ENCODE measurements at regions not wholly inside any gene's neighbourhood (a gene's known extent, or its start where the extent isn't known, plus 50 kb on each side); places are given as distances from the start of the nearest gene placed in this dataset.

- TF ChIP-seq NRF1 (IDR thresholded peaks at IDR 0.05; ENCODE audit: low read depth, low read length) = no peak
- no peak overlapping the region for H3K9ac ChIP-seq
- no peak overlapping the region for H3K4me3 ChIP-seq (ENCODE audit: low read depth in 2 of 2, low read length in 1 of 2)
- DNase-seq = no peak
- H3K79me2 ChIP-seq (ENCODE audit: insufficient read depth) = no peaks in the 10 kb centered on the region
- no peaks in the 10 kb centered on the region for H3F3A ChIP-seq (replicated peaks; ENCODE audit: insufficient read depth)
- ChIA-PET POLR2A (no interaction called here), CTCF (interaction anchor here (0.8 to 2.1 kb wide), 5 partner anchors 9 to 291 kb away, joined by 3 to 7 read pairs (median 4); no protein-coding TSS in a partner anchor)
- no peak overlapping the region for H3K4me2 ChIP-seq
- no peaks in the 10 kb centered on the region for H3K36me3 ChIP-seq (replicated peaks in 1 of 2; ENCODE audit: control insufficient read depth in 1 of 2, insufficient read depth in 2 of 2, low read length in 1 of 2)
- no peaks in the 10 kb centered on the region for H3K9me2 ChIP-seq
- peaks cover 0 to 10% of the 10 kb centered on the region in 2 experiments; a peak in 2 of 4 replicates for H3K4me1 ChIP-seq (ENCODE audit: control insufficient read depth in 1 of 2, insufficient read depth in 2 of 2, low read depth in 1 of 2, low read length in 1 of 2)
- no peaks in the 10 kb centered on the region for H3K27me3 ChIP-seq (ENCODE audit: insufficient read depth)
- no peaks in the 10 kb centered on the region for H3K9me3 ChIP-seq
- H3K27ac ChIP-seq (ENCODE audit: low read depth in 2 of 2, low read length in 1 of 2) = no peak overlapping the region
- no peak overlapping the region for H2AFZ ChIP-seq (ENCODE audit: low read depth)
- no peaks in the 10 kb centered on the region for H4K20me1 ChIP-seq (ENCODE audit: insufficient read depth)
- 50% methylated on average over 4 of the region's 4 CpGs for WGBS (ENCODE audit: low lambda C conversion rate)
Measured at GRCh38 chr15:57780471-57780870, 74.0 kb downstream of the POLR2M start.

GRCh38 chr15:57782731-57783130 lies 76.2 kb downstream of the POLR2M start:
- H3K9me2 ChIP-seq = no peaks in the 10 kb centered on the region
- no peaks in the 10 kb centered on the region for H3F3A ChIP-seq (replicated peaks; ENCODE audit: insufficient read depth)
- no peak overlapping the region for H2AFZ ChIP-seq (ENCODE audit: low read depth)
- DNase-seq = no peak
- no peak overlapping the region for H3K4me3 ChIP-seq (ENCODE audit: low read depth in 2 of 2, low read length in 1 of 2)
- H3K9ac ChIP-seq = no peak overlapping the region
- H3K36me3 ChIP-seq (replicated peaks in 1 of 2; ENCODE audit: control insufficient read depth in 1 of 2, insufficient read depth in 2 of 2, low read length in 1 of 2) = no peaks in the 10 kb centered on the region
- no peak overlapping the region for H3K27ac ChIP-seq (ENCODE audit: low read depth in 2 of 2, low read length in 1 of 2)
- 39% methylated on average over 6 of the region's 6 CpGs for WGBS (ENCODE audit: low lambda C conversion rate)
- no peak for TF ChIP-seq IRF3 (IDR thresholded peaks at IDR 0.05; ENCODE audit: low read depth, low read length)
- TF ChIP-seq CTCF (IDR thresholded peaks at IDR 0.05) = no peak
- no peak for TF ChIP-seq GABPA (IDR thresholded peaks at IDR 0.05; ENCODE audit: low read depth)
- TF ChIP-seq MXI1 (IDR thresholded peaks at IDR 0.05; ENCODE audit: low read depth, low read length) = no peak
- no peak for TF ChIP-seq CHD2 (IDR thresholded peaks at IDR 0.05; ENCODE audit: low read length, partially characterized antibody)
- TF ChIP-seq EP300 (IDR thresholded peaks at IDR 0.05; ENCODE audit: borderline replicate concordance in 1 of 2, low read depth in 1 of 2, low read length in 1 of 2) = no peak
- TF ChIP-seq USF1 (IDR thresholded peaks at IDR 0.05; ENCODE audit: borderline replicate concordance, low read depth) = no peak
- TF ChIP-seq TAF1 (IDR thresholded peaks at IDR 0.05; ENCODE audit: borderline replicate concordance, low read depth, low read length) = no peak
- no peaks in the 10 kb centered on the region for H3K9me3 ChIP-seq
- no peaks in the 10 kb centered on the region for H4K20me1 ChIP-seq (ENCODE audit: insufficient read depth)
- CTCF ChIA-PET = interaction anchor here (0.5 to 1.9 kb wide), 5 partner anchors 16 to 180 kb away, joined by 3 to 6 read pairs (median 3); no protein-coding TSS in a partner anchor
- H3K79me2 ChIP-seq (ENCODE audit: insufficient read depth) = no peaks in the 10 kb centered on the region
- H3K4me1 ChIP-seq (ENCODE audit: control insufficient read depth in 1 of 2, insufficient read depth in 2 of 2, low read depth in 1 of 2, low read length in 1 of 2) = peaks cover 0 to 5% of the 10 kb centered on the region in 2 experiments; a peak in 2 of 4 replicates
- POLR2A ChIA-PET = no interaction called here
- H3K27me3 ChIP-seq (ENCODE audit: insufficient read depth) = no peaks in the 10 kb centered on the region
- H3K4me2 ChIP-seq = no peak overlapping the region

Measured in SK-N-SH (cell line).